Liver (tissue), 3 donors: ENCODE measurements at regions not wholly inside any gene's neighbourhood (a gene's known extent, or its start where the extent isn't known, plus 50 kb on each side); places are given as distances from the start of the nearest gene placed in this dataset.

Source experiments
- CTCF ChIP-seq: fragments of 150-350 bp; IDR thresholded peaks from 2 replicates; pipeline ENCODE4 v1.5.1; 2017; ENCODE audit warnings: improper control_type of control experiment, low read depth, low read length; ENCODE audit not compliant: missing input control
- JUND ChIP-seq, 2 donors: IDR thresholded peaks; 2 replicates each; pipeline ENCODE4 v1.6.1; 2016; ENCODE audit warnings: antibody characterized with exemption in 2 of 2
- MAX ChIP-seq: IDR thresholded peaks from 2 replicates; pipeline ENCODE4 v1.6.1; 2016; ENCODE audit warnings: antibody characterized with exemption
- RAD21 ChIP-seq, 2 donors: IDR thresholded peaks; 2 replicates each; pipeline ENCODE4 v1.6.1; 2016; ENCODE audit warnings: antibody characterized with exemption in 2 of 2, mild to moderate bottlenecking in 2 of 2
- REST ChIP-seq: IDR thresholded peaks from 2 replicates; pipeline ENCODE4 v1.6.1; 2016; ENCODE audit warnings: antibody characterized with exemption, mild to moderate bottlenecking
- RXRA ChIP-seq, 2 donors: IDR thresholded peaks; 2 replicates each; pipeline ENCODE4 v1.6.1; 2017 to 2018; ENCODE audit warnings: antibody characterized with exemption in 2 of 2, mild to moderate bottlenecking in 1 of 2
- SP1 ChIP-seq: IDR thresholded peaks from 2 replicates; pipeline ENCODE4 v1.6.1; 2018; ENCODE audit warnings: antibody characterized with exemption, mild to moderate bottlenecking
- TAF1 ChIP-seq: conservative IDR thresholded peaks from 2 replicates; pipeline ENCODE4 v1.6.1; 2016; ENCODE audit warnings: antibody characterized with exemption, mild to moderate bottlenecking
- ZBTB33 ChIP-seq: IDR thresholded peaks from 2 replicates; pipeline ENCODE4 v1.6.1; 2016; ENCODE audit warnings: antibody characterized with exemption
- donor health status: healthy.
- donor health status: healthy.

GRCh38 chr13:104297075-104297474 is 1230.9 kb upstream of the SLC10A2 start:
- TF ChIP-seq TAF1 (no peak), CTCF (no peak), MAX (no peak), SP1 (no peak), RAD21 (IDR thresholded peaks at IDR 0.05) (no peak), JUND (IDR thresholded peaks at IDR 0.05) (no peak), ZBTB33 (no peak), REST (no peak), RXRA (IDR thresholded peaks at IDR 0.05) (no peak)
